ENCODE measurements at regions not wholly inside any gene's neighbourhood (a gene's known extent, or its start where the extent isn't known, plus 50 kb on each side); places are given as distances from the start of the nearest gene placed in this dataset.

- DNase-seq, result peak; percentile 24
Observed at GRCh38 chrX:33726281-33727160, 405.6 kb downstream of the FAM47A start.

GRCh38 chrX:33725535-33726210 lies 406.4 kb downstream of the FAM47A start:
- DNase-seq, result peak; percentile 62

- DNase-seq, result no peak
Observed at GRCh38 chrX:33721927-33722326, 410.2 kb downstream of the FAM47A start.

GRCh38 chrX:33686105-33686504 lies 446.0 kb downstream of the FAM47A start:
- DNase-seq, result no peak

All from muscle of arm (tissue), 1 donor.